Gastroesophageal sphincter (tissue), 4 donors: ENCODE measurements at regions not wholly inside any gene's neighbourhood (a gene's known extent, or its start where the extent isn't known, plus 50 kb on each side); places are given as distances from the start of the nearest gene placed in this dataset.

Experiments used
- ATAC-seq: fragments of 150-250 bp; one replicate; pipeline ENCODE4 v1.9.1; 2016; ENCODE audit warnings: mild to moderate bottlenecking, moderate library complexity
- H3K27ac ChIP-seq, 4 donors: fragments of 200-600 bp; sonication (generic) in 3 of 4; 1 replicate in 3 of 4; 2 replicates in 1 of 4; pipeline ENCODE4 v1.5.1; 2016 to 2019
- H3K27me3 ChIP-seq: fragments of 200-600 bp; sonication (generic); one replicate; pipeline ENCODE4 v1.5.1; 2019
- H3K36me3 ChIP-seq, 2 donors: fragments of 200-600 bp; sonication (generic); one replicate each; pipeline ENCODE4 v1.5.1; 2019; ENCODE audit warnings: control low read depth in 1 of 2
- H3K4me1 ChIP-seq, 3 donors: fragments of 200-600 bp; sonication (generic); 1 replicate in 2 of 3; 2 replicates in 1 of 3; pipeline ENCODE4 v1.5.1; 2016 to 2019; ENCODE audit warnings: control low read depth in 2 of 3
- H3K4me3 ChIP-seq, 2 donors: fragments of 200-600 bp; sonication (generic); one replicate each; pipeline ENCODE4 v1.5.1; 2019; ENCODE audit warnings: mild to moderate bottlenecking in 1 of 2, moderate library complexity in 1 of 2
- H3K9me3 ChIP-seq, 3 donors: fragments of 200-600 bp; sonication (generic); one replicate each; pipeline ENCODE4 v1.5.1; 2017 to 2019; ENCODE audit warnings: control low read depth in 2 of 3
- EP300 ChIP-seq: sonication (generic); formaldehyde crosslinking; IDR thresholded peaks from one replicate; pipeline ENCODE4 v1.6.1; 2017; ENCODE audit warnings: antibody characterized with exemption, mild to moderate bottlenecking
- POLR2A ChIP-seq, 2 donors: fragments of 450-650 bp; IDR thresholded peaks; one replicate each; pipeline ENCODE4 v1.6.1; 2017; ENCODE audit warnings: antibody characterized with exemption in 2 of 2, mild to moderate bottlenecking in 2 of 2, moderate library complexity in 1 of 2
- POLR2AphosphoS5 ChIP-seq: sonication (generic); formaldehyde crosslinking; IDR thresholded peaks from one replicate; pipeline ENCODE4 v1.6.1; 2017; ENCODE audit warnings: antibody characterized with exemption
- WGBS, 2 donors: methylation state at CpG; one replicate each; pipeline ENCODE4 v1.1.5; 2018; ENCODE audit warnings: low coverage in 1 of 2; 5-methylcytosine and 5-hydroxymethylcytosine counted together
- TF ChIP-seq, protein P1 (sequence below), 4 experiments: fragments of 200-600 bp in 2 of 4; fragments of 450-650 bp in 2 of 4; sonication (generic) in 1 of 4; IDR thresholded peaks; one replicate each; pipeline ENCODE4 v1.5.1; 2017 to 2019; ENCODE audit warnings: antibody characterized with exemption in 4 of 4, mild to moderate bottlenecking in 2 of 4, moderate library complexity in 2 of 4

DNA sequence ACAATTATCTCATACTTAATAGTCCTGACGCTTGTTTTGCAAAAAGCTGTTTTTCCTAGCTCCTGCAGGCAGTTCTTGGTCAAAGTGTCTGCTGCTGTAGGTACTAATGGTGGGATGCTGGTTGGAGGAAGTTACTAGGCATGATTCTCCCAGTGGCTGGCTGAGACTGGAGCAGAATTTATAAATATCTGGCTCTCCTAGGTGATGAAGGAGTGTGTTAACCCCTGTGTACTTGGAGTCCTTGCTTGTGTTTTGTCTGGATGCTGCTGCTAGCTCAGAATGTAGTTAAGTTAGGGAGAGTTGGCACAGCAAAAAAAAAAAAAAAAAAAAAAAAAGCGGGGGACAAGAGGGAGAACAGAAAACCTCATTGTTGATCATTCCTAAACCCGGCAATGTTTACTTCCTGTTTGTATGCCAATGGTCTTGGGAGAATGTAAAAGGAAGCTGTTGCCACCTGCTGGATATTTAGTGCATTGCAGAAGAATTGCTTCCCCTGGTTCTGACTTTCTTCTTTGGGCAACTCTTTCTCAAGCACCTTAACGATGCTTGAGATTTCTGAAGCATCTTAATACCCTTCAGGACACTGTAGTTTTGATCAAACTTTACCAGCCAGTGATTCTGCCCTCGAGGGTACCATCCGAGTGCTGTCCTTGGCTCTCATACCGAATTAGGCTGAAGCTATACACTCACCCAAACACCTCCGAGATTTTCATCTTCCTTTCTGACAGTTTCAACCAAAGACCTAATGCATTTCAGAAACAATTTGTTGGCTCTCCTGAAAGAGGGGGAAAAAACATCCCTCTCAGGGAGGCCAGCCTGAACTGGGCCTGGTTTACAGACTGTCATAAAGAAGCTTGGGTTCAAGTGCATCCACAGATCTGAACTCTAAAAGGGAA is 71.7 kb upstream of the WWC1 start:
- peak; percentile 34 for ATAC-seq

DNA sequence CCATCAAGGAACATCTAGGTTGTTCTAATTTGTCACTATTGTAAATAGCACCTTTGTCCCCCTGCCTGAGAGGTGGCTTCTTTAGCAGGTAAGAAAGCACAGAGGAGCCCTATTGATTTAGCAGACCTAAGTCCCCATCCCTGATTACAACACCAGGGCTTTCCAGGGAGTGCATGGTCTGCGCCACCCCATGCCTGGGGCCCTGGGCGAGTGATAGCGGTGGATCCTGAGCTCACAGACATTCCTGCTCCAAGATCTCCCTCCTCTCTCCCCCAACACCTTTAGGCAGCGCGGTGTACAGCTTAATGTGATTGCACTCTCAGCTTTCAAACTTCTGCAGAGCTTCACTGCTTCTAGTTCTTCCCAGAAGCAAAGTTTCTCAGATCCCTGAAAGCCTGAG is 67.4 kb upstream of the WWC1 start:
- 48 to 65% methylated on average over 2 to 5 of the region's 5 CpGs for WGBS, 2 donors
- no peak overlapping the region for H3K27ac ChIP-seq
- no peaks in the 10 kb centered on the region for H3K36me3 ChIP-seq
- TF ChIP-seq, protein P1, sequence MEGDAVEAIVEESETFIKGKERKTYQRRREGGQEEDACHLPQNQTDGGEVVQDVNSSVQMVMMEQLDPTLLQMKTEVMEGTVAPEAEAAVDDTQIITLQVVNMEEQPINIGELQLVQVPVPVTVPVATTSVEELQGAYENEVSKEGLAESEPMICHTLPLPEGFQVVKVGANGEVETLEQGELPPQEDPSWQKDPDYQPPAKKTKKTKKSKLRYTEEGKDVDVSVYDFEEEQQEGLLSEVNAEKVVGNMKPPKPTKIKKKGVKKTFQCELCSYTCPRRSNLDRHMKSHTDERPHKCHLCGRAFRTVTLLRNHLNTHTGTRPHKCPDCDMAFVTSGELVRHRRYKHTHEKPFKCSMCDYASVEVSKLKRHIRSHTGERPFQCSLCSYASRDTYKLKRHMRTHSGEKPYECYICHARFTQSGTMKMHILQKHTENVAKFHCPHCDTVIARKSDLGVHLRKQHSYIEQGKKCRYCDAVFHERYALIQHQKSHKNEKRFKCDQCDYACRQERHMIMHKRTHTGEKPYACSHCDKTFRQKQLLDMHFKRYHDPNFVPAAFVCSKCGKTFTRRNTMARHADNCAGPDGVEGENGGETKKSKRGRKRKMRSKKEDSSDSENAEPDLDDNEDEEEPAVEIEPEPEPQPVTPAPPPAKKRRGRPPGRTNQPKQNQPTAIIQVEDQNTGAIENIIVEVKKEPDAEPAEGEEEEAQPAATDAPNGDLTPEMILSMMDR (IDR thresholded peaks at IDR 0.05), result no peak
- no peak for TF ChIP-seq EP300
- no peak for TF ChIP-seq POLR2AphosphoS5
- no peak for TF ChIP-seq POLR2A (IDR thresholded peaks at IDR 0.05)
- H3K4me1 ChIP-seq, result peaks cover 0 to 3% (median 0%) of the 10 kb centered on the region in 3 donors
- no peaks in the 10 kb centered on the region for H3K9me3 ChIP-seq
- peaks cover 14% of the 10 kb centered on the region for H3K27me3 ChIP-seq
- no peak for ATAC-seq
- no peak overlapping the region for H3K4me3 ChIP-seq

More for the DNA sequence above, 71.7 kb upstream of the WWC1 start:
- H3K36me3 ChIP-seq, result no peaks in the 10 kb centered on the region
- H3K4me3 ChIP-seq, result no peak overlapping the region
- H3K27ac ChIP-seq, result no peak overlapping the region
- peaks cover 0 to 3% (median 0%) of the 10 kb centered on the region in 3 donors for H3K4me1 ChIP-seq
- TF ChIP-seq EP300 (no peak), POLR2A (IDR thresholded peaks at IDR 0.05) (no peak), POLR2AphosphoS5 (no peak)
- TF ChIP-seq, protein P1 (IDR thresholded peaks at IDR 0.05), result peak; percentile 83 to 93 (median 88)
- H3K27me3 ChIP-seq, result peaks cover 15% of the 10 kb centered on the region
- 17 to 80% methylated on average over 1 to 8 of the region's 8 CpGs for WGBS, 2 donors
- H3K9me3 ChIP-seq, result no peaks in the 10 kb centered on the region

DNA sequence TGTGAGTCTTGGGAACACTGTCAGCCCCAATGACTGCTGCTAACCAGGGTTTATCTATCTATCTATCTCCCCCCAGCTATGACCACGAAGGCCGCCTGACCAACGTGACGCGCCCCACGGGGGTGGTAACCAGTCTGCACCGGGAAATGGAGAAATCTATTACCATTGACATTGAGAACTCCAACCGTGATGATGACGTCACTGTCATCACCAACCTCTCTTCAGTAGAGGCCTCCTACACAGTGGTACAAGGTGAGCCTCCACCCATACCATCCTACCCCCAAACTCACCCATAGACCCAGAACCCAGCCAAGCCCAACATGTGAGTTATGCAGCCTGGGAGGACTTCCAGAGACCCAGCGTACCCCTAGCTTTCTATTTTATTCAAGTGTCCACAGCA is 65.4 kb upstream of the WWC1 start:
- peaks cover 14% of the 10 kb centered on the region for H3K27me3 ChIP-seq
- H3K4me3 ChIP-seq, result no peak overlapping the region
- no peak overlapping the region for H3K27ac ChIP-seq
- no peak for TF ChIP-seq POLR2A (IDR thresholded peaks at IDR 0.05)
- TF ChIP-seq EP300, result no peak
- no peak for TF ChIP-seq POLR2AphosphoS5
- TF ChIP-seq, protein P1 (IDR thresholded peaks at IDR 0.05), result no peak
- no peak for ATAC-seq
- H3K4me1 ChIP-seq, result no peaks in the 10 kb centered on the region
- no peaks in the 10 kb centered on the region for H3K36me3 ChIP-seq
- no peaks in the 10 kb centered on the region for H3K9me3 ChIP-seq
- WGBS, 2 donors, result 88 to 99% methylated on average over 1 to 10 of the region's 10 CpGs

DNA sequence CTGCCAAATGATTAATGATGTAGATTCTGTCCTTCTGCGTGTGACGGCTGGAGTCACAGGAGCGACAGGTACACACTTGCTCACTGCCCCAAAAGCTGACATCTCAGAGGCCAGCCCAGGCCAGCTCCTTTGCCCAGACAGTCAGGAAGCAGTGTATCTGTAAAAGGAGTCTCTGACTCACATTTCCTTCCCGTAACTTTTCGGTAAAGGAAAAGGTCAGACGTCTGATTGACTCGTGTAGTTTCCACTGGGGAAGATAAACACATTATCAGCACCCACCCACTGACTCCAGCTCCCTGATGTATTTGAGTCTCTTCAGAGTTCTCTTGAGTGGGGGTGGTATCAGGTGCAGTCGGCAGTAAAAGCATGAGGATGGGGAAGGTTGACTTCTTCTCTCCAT is 64.4 kb upstream of the WWC1 start:
- ATAC-seq, result no peak
- H3K36me3 ChIP-seq, result no peaks in the 10 kb centered on the region
- no peak overlapping the region for H3K27ac ChIP-seq
- no peak overlapping the region for H3K4me3 ChIP-seq
- H3K4me1 ChIP-seq, result no peaks in the 10 kb centered on the region
- H3K27me3 ChIP-seq, result peaks cover 14% of the 10 kb centered on the region
- WGBS, 2 donors, result 55 to 73% methylated on average over 5 to 7 of the region's 8 CpGs
- TF ChIP-seq, protein P1 (IDR thresholded peaks at IDR 0.05), result no peak
- TF ChIP-seq EP300, result no peak
- TF ChIP-seq POLR2A (IDR thresholded peaks at IDR 0.05), result no peak
- TF ChIP-seq POLR2AphosphoS5, result no peak
- no peaks in the 10 kb centered on the region for H3K9me3 ChIP-seq
